Memory B cell (primary cell): ENCODE measurements at regions not wholly inside any gene's neighbourhood (a gene's known extent, or its start where the extent isn't known, plus 50 kb on each side); places are given as distances from the start of the nearest gene placed in this dataset.

Experiments used
- ATAC-seq: fragments of 150-1000 bp; cut with Tn5 transposase; 2 replicates; pipeline ENCODE4 v1.10.0; 2021; ENCODE audit warnings: low read depth, mild to moderate bottlenecking, moderate library complexity
- DNase-seq, 2 donors: peaks; one replicate each; pipeline ENCODE4 v3.0.0; 2022; ENCODE audit warnings: low spot score in 2 of 2
- H3K27ac Mint-ChIP-seq: one replicate; pipeline ENCODE4 v1.8.0; 2022; ENCODE audit warnings: mild to moderate bottlenecking, moderate library complexity, mixed read lengths
- H3K27me3 Mint-ChIP-seq: one replicate; pipeline ENCODE4 v1.8.0; 2022; ENCODE audit warnings: mixed read lengths
- H3K36me3 Mint-ChIP-seq: one replicate; pipeline ENCODE4 v1.8.0; 2022; ENCODE audit warnings: mild to moderate bottlenecking, mixed read lengths
- H3K4me1 Mint-ChIP-seq: one replicate; pipeline ENCODE4 v1.8.0; 2022; ENCODE audit warnings: mixed read lengths
- H3K4me3 Mint-ChIP-seq: one replicate; pipeline ENCODE4 v1.8.0; 2022; ENCODE audit warnings: mild to moderate bottlenecking, moderate library complexity, mixed read lengths
- H3K9me3 Mint-ChIP-seq: one replicate; pipeline ENCODE4 v1.8.0; 2022; ENCODE audit warnings: mixed read lengths

DNA sequence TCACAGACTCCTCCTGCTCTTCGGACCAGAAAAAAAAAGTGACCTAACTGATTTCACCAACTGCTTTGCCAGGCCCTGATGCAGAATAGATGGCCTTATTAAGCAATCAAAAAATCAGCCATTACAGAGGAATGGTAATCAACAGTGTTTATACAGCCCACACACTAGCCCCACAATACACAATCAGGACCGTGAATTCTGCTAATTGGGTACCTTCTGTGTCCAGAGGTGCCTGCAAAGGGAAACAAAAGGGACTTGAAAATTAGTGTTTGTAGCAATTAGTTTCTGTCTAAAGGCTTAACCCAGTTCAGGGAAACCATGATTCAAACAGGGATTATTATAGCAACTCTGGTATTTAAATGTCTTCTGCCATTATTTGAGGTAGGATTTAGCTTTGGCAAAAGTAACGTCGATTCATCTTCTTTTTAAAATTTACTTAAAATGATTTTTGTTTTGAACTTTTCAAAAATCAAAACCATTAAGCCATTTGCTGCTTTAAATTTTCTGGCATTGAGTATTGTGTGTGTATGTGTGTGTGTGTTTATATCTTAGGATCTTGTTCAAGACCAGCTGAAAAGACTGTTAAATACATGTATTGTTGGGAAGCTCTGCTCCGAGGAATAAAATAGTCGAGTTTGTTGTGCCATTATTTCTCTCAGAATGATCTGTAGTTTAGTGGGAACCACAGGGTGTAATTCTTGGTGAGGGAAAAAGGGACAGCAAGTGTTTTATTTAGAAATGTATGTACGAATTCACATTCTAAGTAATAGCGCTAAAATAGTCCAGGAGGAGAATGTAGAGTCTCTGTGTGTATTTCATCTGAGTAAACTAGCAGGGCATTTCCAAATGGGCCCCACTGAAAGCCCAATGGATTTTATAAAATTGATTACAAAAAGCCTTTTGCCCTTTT, 156.1 kb downstream of the PTCSC3 start:
- no peak overlapping the region for H3K4me3 Mint-ChIP-seq
- H3K9me3 Mint-ChIP-seq = no peaks in the 10 kb centered on the region
- ATAC-seq (no peak), DNase-seq (no peak)
- H3K36me3 Mint-ChIP-seq = no peaks in the 10 kb centered on the region
- no peaks in the 10 kb centered on the region for H3K27me3 Mint-ChIP-seq
- peaks cover 2% of the 10 kb centered on the region for H3K4me1 Mint-ChIP-seq
- H3K27ac Mint-ChIP-seq = no peak overlapping the region

DNA sequence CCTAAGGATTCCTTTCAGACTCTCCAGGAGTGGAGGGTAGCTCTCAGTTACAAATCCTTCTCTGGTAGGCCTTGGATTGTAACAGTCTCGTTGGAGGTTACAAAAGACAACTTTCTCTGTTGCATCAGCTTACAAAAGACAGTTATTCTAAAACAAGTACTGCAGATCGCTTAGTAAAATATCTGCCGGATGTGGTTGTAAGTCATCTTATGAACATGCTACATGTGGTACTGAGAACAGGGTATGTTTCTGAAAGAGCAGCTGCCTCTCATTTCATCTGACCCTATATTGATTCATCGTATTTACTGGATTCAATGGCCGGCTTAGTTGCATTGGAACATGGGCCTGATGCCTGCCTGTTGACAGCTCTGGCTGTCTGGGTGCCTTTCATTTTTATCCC, 157.4 kb downstream of the PTCSC3 start:
- Mint-ChIP-seq H3K36me3 (no peaks in the 10 kb centered on the region), H3K4me3 (no peak overlapping the region), H3K4me1 (peaks cover 2% of the 10 kb centered on the region), H3K27me3 (no peaks in the 10 kb centered on the region), H3K9me3 (no peaks in the 10 kb centered on the region), H3K27ac (no peak overlapping the region)
- no peak for ATAC-seq
- no peak for DNase-seq

DNA sequence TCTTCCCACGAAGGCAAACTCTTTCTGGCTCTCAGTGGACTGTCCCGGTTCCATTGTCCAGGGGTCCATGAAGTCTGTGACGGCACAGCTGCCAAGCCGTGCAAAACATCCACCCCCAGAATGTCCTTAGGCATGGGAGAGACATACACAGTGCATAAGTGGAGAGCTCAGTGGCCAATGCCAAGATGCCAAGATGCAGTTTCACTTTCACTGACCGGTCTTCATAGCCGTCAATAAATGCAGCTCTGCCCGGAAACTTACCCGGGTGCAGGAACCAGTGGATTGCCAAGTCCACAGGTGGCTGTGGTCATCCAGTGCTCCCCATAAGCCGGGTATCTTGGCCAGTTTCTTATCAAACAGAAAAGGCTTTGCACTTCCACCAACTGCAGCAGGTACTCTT, 162.3 kb downstream of the PTCSC3 start:
- H3K27me3 Mint-ChIP-seq = no peaks in the 10 kb centered on the region
- ATAC-seq = no peak
- H3K4me3 Mint-ChIP-seq = no peak overlapping the region

DNA sequence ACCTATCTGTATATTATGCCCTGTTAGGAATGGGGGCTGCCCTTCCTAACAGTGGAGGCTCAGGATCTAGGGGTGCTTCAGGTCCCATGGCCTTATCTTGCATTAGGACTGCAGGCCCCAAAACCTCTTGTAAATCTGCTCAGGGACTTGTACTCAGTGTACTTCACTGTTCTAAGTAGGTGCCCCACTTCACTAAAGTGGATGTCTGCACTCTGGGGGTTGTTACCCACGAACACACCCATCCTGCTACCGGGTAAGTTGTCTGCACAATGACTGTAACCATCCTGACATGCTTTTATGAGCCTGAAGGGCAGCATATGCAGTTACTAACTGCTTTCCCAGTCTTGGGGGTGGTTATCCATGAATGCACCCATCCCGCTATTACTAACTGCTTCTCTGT, 163.0 kb downstream of the PTCSC3 start:
- H3K27me3 Mint-ChIP-seq = no peaks in the 10 kb centered on the region
- H3K4me1 Mint-ChIP-seq = no peaks in the 10 kb centered on the region
- no peak overlapping the region for H3K4me3 Mint-ChIP-seq
- DNase-seq (no peak), ATAC-seq (no peak)
- no peaks in the 10 kb centered on the region for H3K36me3 Mint-ChIP-seq
- H3K9me3 Mint-ChIP-seq = no peaks in the 10 kb centered on the region
- no peak overlapping the region for H3K27ac Mint-ChIP-seq

More for the DNA sequence above, 162.3 kb downstream of the PTCSC3 start:
- no peak for DNase-seq
- H3K36me3 Mint-ChIP-seq = no peaks in the 10 kb centered on the region
- no peaks in the 10 kb centered on the region for H3K4me1 Mint-ChIP-seq
- H3K27ac Mint-ChIP-seq = no peak overlapping the region
- H3K9me3 Mint-ChIP-seq = no peaks in the 10 kb centered on the region

DNA sequence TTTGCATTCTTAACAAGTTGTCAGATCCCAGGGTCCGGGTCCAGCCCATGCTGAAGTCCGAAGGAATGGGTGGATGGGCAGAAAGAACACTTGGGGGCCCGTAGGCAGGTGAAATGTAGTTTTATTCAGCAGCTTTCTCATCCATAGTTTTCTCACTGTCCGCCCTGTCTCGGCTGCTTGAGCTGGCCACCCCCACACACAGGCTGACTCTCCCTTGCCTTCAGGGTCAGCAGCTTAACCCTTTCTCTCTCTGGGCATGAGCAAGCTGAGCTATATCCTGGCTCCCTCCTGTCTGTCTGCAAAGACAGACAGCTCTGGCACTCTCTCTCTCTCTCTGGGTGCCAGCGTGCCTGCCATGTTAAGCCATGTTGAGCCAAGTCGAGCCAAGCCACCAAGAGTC, 163.9 kb downstream of the PTCSC3 start:
- no peak overlapping the region for H3K27ac Mint-ChIP-seq
- DNase-seq (no peak), ATAC-seq (no peak)
- no peaks in the 10 kb centered on the region for H3K36me3 Mint-ChIP-seq
- no peaks in the 10 kb centered on the region for H3K27me3 Mint-ChIP-seq
- H3K4me3 Mint-ChIP-seq = no peak overlapping the region
- H3K4me1 Mint-ChIP-seq = no peaks in the 10 kb centered on the region
- no peaks in the 10 kb centered on the region for H3K9me3 Mint-ChIP-seq

DNA sequence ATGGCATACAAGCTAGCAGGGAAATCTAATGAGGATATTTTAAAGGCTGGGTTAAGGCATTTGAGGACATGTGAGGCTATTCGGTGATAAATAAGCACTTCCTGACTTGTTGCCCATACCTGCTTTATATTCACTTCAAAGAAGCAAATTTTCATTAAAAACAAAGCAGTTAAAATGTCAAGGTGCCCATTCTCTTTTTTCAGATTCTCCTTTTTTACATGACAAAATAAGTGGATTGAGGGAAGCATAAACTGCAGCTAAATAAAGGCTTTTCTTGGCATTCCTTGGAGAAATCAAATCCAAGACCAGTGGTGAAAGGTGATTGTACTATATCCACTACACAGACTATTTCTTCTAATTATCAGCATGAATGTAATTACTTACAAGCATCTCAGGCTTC, 166.9 kb downstream of the PTCSC3 start:
- Mint-ChIP-seq H3K27ac (no peak overlapping the region), H3K27me3 (peaks cover 4% of the 10 kb centered on the region), H3K36me3 (no peaks in the 10 kb centered on the region), H3K4me3 (no peak overlapping the region), H3K4me1 (no peaks in the 10 kb centered on the region), H3K9me3 (no peaks in the 10 kb centered on the region)
- ATAC-seq (no peak), DNase-seq (no peak)

DNA sequence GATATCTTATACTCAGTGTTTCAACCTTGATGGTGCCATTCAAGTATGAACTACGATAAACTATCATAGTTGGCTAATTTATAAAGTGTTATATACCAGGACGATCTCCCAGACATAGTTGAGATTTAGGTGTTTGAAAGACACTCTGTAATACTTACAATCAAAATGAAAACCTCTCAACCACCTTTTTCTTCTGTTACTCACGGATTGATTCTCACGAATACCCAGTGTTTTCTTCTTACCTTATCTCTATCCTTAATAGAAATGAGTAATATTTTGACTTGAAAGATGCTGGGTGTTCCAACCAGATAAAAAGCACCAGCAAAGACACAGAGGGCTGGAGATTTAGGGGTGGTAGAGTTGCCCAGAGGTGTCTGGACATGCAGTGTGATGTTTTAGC, 169.9 kb downstream of the PTCSC3 start:
- ATAC-seq (no peak), DNase-seq (no peak)
- Mint-ChIP-seq H3K27me3 (peaks cover 5% of the 10 kb centered on the region), H3K36me3 (no peaks in the 10 kb centered on the region), H3K9me3 (no peaks in the 10 kb centered on the region), H3K4me3 (no peak overlapping the region), H3K4me1 (no peaks in the 10 kb centered on the region), H3K27ac (no peak overlapping the region)

DNA sequence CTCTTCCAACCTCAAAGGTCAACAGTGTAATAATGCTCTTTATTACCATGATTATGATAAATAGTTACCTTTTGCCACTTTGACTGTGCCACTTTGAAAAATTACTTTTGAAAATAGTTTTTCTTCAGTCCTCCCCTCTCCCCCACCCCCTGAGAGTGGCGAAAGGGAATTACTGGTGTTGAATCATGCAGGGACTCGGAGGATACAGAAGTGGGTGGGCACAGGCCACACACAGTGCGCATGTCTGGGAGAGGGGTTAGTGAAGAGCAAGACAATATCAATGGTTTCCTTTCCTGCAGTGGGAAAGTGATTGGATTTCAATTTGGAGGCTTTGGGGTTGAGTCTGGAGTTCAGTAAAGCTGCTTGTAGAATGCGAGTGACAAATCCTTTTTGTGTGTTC, 170.9 kb downstream of the PTCSC3 start:
- no peaks in the 10 kb centered on the region for H3K36me3 Mint-ChIP-seq
- no peak for ATAC-seq

DNA sequence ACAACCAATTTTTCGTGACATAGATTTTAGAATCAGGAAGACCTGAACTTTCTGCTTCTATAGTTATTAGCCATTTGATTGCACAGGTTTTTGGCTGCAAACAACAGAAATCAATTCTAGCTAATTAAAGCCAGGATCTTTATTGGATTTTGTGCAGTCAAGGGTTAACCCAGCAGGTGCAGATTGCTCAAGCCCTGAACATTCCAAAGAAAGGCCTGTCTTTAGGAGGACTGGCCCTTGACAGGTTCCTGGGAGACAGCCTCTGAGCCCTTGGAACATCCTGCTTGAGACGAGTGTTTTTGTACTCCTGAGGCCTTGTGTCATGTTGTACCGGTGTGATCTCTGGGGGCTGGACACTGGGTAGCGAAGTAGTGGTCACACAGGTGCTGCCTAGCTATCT, 174.6 kb downstream of the PTCSC3 start:
- H3K9me3 Mint-ChIP-seq = no peaks in the 10 kb centered on the region
- ATAC-seq (no peak), DNase-seq (no peak)
- H3K36me3 Mint-ChIP-seq = no peaks in the 10 kb centered on the region
- H3K4me3 Mint-ChIP-seq = no peak overlapping the region
- no peaks in the 10 kb centered on the region for H3K4me1 Mint-ChIP-seq
- no peak overlapping the region for H3K27ac Mint-ChIP-seq
- H3K27me3 Mint-ChIP-seq = peaks cover 4% of the 10 kb centered on the region

More for the DNA sequence above, 170.9 kb downstream of the PTCSC3 start:
- Mint-ChIP-seq H3K27ac (no peak overlapping the region), H3K27me3 (peaks cover 5% of the 10 kb centered on the region), H3K4me3 (no peak overlapping the region), H3K4me1 (no peaks in the 10 kb centered on the region), H3K9me3 (no peaks in the 10 kb centered on the region)
- DNase-seq = no peak

DNA sequence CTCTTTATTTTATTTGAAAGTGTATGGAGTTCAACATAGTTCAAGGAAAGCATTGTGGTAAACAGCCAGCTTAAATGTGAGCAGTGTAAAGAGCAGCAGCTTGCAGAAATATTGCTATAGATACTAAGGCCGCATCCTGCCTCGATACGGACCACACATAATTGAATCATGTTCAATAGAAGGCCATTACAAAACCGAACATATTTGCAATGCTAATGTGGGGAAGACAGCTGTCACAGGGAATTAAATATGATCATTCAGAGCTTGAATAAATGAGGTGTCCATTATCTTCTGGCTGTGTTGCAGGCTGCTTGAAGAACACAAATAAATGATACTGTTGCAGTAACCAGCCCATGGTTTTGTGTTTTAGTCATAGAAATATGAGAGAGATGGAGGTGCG, 173.2 kb downstream of the BRMS1L start:
- Mint-ChIP-seq H3K36me3 (no peaks in the 10 kb centered on the region), H3K4me1 (no peaks in the 10 kb centered on the region), H3K4me3 (no peak overlapping the region), H3K9me3 (no peaks in the 10 kb centered on the region), H3K27me3 (peaks cover 2% of the 10 kb centered on the region), H3K27ac (no peak overlapping the region)
- DNase-seq (no peak), ATAC-seq (no peak)

DNA sequence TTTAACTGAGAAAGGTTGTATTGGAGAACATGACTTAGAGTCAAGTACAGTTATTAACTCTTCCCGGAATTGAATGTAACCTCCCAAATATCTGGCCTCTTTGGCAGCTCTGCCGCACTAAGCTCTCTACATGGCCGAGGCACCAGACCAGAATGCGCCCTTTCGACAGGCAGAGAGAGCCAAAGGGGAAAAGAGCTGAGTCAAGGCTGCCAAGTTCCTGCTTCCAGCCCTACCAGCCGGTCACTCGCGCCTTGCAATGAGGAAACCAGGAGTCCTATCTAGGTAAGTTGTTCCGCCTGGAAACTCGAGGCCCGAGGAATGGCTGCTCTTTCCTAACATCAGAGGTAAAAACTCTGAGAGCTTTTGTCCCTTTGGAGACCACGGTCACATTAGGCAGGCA, 172.2 kb downstream of the BRMS1L start:
- Mint-ChIP-seq H3K4me3 (no peak overlapping the region), H3K27ac (no peak overlapping the region), H3K4me1 (no peaks in the 10 kb centered on the region), H3K36me3 (no peaks in the 10 kb centered on the region), H3K27me3 (peaks cover 2% of the 10 kb centered on the region), H3K9me3 (no peaks in the 10 kb centered on the region)
- no peak for DNase-seq
- no peak for ATAC-seq

DNA sequence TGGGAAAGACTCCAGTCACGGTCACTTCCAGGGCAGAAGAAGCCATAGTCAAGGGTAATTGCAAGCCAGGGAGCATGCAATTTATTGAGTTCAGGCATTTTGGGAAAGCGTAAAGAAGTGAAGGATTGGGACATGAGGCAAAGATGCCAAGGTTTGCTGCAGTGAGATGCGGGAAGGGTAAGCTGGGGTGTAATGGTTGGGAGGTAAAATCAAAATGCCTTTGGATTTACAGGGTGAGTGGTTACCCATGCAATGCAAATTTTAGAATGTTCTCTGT, 167.5 kb downstream of the BRMS1L start:
- DNase-seq (no peak), ATAC-seq (no peak)
- peaks cover 2% of the 10 kb centered on the region for H3K4me1 Mint-ChIP-seq
- peaks cover 7% of the 10 kb centered on the region for H3K27me3 Mint-ChIP-seq
- no peaks in the 10 kb centered on the region for H3K36me3 Mint-ChIP-seq
- H3K27ac Mint-ChIP-seq = no peak overlapping the region
- no peaks in the 10 kb centered on the region for H3K9me3 Mint-ChIP-seq
- H3K4me3 Mint-ChIP-seq = no peak overlapping the region

DNA sequence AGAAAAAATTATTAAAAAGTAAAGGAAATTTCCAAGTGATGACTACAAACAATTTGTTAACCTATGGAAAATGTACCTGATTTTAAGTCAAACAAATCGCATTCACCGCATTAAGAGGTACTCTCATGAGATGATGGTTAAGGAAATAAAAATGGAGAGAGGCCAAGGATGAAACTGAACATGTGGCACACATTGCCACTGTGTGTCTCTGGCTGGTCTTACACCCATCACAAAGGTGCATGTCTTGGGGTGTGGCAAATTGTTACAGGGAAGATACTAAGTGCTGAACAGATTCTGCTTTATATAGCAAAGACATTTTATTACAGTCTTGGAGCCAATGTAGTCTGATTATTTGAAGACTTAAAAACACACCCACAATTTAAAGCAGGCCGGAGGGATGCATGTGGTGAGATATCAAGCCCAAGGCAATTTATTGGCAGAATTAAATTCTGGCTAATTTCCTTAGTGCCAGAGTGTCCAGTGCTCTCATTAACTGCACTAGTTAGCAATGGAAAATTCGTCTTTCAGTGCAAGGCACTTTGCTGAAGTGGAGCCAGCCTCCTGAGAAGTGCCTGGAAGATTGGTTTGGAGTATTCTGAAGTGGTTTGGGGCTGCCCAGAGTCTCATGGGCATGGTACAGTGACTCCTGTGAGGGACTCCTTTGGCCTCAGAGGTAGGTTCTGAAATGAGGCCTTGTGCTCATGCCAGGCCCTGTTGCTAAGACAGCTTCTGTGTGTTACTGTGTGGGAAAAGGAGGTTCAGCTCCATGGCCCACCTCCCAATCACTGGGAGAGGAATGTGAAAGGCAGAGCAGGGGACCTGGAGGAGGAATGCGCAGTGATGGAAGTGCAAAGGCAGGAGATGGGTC, 166.9 kb downstream of the BRMS1L start:
- Mint-ChIP-seq H3K9me3 (no peaks in the 10 kb centered on the region), H3K27ac (no peak overlapping the region), H3K4me1 (peaks cover 2% of the 10 kb centered on the region), H3K4me3 (no peak overlapping the region), H3K36me3 (no peaks in the 10 kb centered on the region), H3K27me3 (peaks cover 7% of the 10 kb centered on the region)
- DNase-seq (no peak), ATAC-seq (no peak)

DNA sequence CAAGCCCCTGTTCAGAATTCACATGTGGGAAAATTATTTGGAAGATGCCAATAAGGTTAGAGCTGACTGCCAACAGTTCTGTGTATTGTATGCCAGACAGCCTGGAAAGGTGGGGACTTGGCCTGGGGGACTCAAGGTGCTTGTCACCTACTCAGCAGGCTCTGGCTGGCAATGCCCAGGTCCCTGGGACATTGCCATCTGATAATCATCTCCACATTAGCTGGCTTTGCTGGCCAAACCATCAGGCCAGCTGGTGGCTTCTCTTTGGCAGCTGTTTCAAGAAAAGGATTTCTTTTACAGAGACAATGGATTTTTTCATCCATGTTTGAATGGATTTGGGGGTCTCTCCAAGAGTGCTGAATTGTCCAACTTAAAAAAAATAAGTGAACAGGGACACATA, 165.2 kb downstream of the BRMS1L start:
- peaks cover 2% of the 10 kb centered on the region for H3K4me1 Mint-ChIP-seq
- ATAC-seq (no peak), DNase-seq (no peak)
- no peaks in the 10 kb centered on the region for H3K9me3 Mint-ChIP-seq
- no peaks in the 10 kb centered on the region for H3K36me3 Mint-ChIP-seq
- H3K27me3 Mint-ChIP-seq = peaks cover 7% of the 10 kb centered on the region
- no peak overlapping the region for H3K27ac Mint-ChIP-seq
- no peak overlapping the region for H3K4me3 Mint-ChIP-seq
